ENCODE measurements at regions not wholly inside any gene's neighbourhood (a gene's known extent, or its start where the extent isn't known, plus 50 kb on each side); places are given as distances from the start of the nearest gene placed in this dataset.

DNA sequence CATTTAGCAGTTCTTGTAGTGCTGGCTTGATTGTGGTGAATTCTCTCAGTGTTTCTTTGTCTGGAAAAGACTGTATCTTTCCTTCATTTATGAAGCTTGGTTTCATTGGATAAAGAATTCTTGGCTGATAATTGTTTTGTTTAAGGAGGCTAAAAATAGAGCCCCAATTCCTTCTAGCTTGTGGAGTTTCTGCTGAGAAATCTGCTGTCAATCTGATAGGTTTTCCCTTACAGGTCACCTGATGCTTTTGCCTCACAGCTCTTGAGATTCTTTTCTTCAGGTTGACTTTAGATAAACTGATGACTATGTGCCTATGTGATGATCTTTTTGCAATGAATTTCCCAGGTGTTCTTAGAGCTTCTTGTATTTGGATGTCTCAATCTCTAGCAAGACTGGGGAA, 1508.5 kb upstream of the FLRT2 start:
- no peak overlapping the region for H3K9ac ChIP-seq (ENCODE audit: insufficient read depth in 1 of 2, low read length in 2 of 2)
- TF ChIP-seq CTCF (IDR thresholded peaks at IDR 0.05; ENCODE audit: control extremely low read depth, extremely low read depth), result no peak
- H3K36me3 ChIP-seq (ENCODE audit: control insufficient read depth in 4 of 4, insufficient read depth in 4 of 4, low read length in 4 of 4), result no peaks in the 10 kb centered on the region
- H3K9me3 ChIP-seq (ENCODE audit: control insufficient read depth in 4 of 4, insufficient read depth in 3 of 4, low read length in 3 of 4), result peaks cover 0 to 6% (median 1%) of the 10 kb centered on the region in 4 donors
- DNase-seq, result no peak
- no peak overlapping the region for H3K27ac ChIP-seq (ENCODE audit: low read depth in 1 of 2, low read length in 1 of 2)
- H3K27me3 ChIP-seq (ENCODE audit: control insufficient read depth in 3 of 3, insufficient read depth in 3 of 3, low read length in 2 of 3), result no peaks in the 10 kb centered on the region
- ATAC-seq (ENCODE audit: insufficient read depth, low FRiP score), result no peak
- peaks cover 0 to 9% (median 3%) of the 10 kb centered on the region in 5 donors for H3K4me1 ChIP-seq (ENCODE audit: control insufficient read depth in 5 of 5, insufficient read depth in 5 of 5, low read length in 5 of 5)
- no peak overlapping the region for H3K4me3 ChIP-seq

- no peak overlapping the region for H3K27ac ChIP-seq (ENCODE audit: low read depth in 1 of 2, low read length in 1 of 2)
- peaks cover 0 to 14% (median 3%) of the 10 kb centered on the region in 5 donors for H3K4me1 ChIP-seq (ENCODE audit: control insufficient read depth in 5 of 5, insufficient read depth in 5 of 5, low read length in 5 of 5)
- TF ChIP-seq CTCF (IDR thresholded peaks at IDR 0.05; ENCODE audit: control extremely low read depth, extremely low read depth), result no peak
- no peaks in the 10 kb centered on the region for H3K27me3 ChIP-seq (ENCODE audit: control insufficient read depth in 3 of 3, insufficient read depth in 3 of 3, low read length in 2 of 3)
- no peak overlapping the region for H3K9ac ChIP-seq (ENCODE audit: insufficient read depth in 1 of 2, low read length in 2 of 2)
- ATAC-seq (ENCODE audit: insufficient read depth, low FRiP score) (no peak), DNase-seq (peak; percentile 57 to 96 (median 96))
- peaks cover 0 to 6% (median 1%) of the 10 kb centered on the region in 4 donors for H3K9me3 ChIP-seq (ENCODE audit: control insufficient read depth in 4 of 4, insufficient read depth in 3 of 4, low read length in 3 of 4)
- no peaks in the 10 kb centered on the region for H3K36me3 ChIP-seq (ENCODE audit: control insufficient read depth in 4 of 4, insufficient read depth in 4 of 4, low read length in 4 of 4)
- WGBS, 2 donors, result 76 to 90% methylated on average over 6 of the region's 6 CpGs
- no peak overlapping the region for H3K4me3 ChIP-seq
Measured at GRCh38 chr14:84024231-84024820, 1505.6 kb upstream of the FLRT2 start.

GRCh38 chr14:84025106-84026012, 1504.6 kb upstream of the FLRT2 start:
- peak; percentile 44 to 79 (median 78) for DNase-seq
- no peak for ATAC-seq (ENCODE audit: insufficient read depth, low FRiP score)
- Histone ChIP-seq H3K4me1 (ENCODE audit: control insufficient read depth in 5 of 5, insufficient read depth in 5 of 5, low read length in 5 of 5) (peaks cover 0 to 14% (median 4%) of the 10 kb centered on the region in 5 donors), H3K27ac (ENCODE audit: low read depth in 1 of 2, low read length in 1 of 2) (no peak overlapping the region), H3K9me3 (ENCODE audit: control insufficient read depth in 4 of 4, insufficient read depth in 3 of 4, low read length in 3 of 4) (peaks cover 0 to 6% (median 1%) of the 10 kb centered on the region in 4 donors), H3K4me3 (no peak overlapping the region), H3K27me3 (ENCODE audit: control insufficient read depth in 3 of 3, insufficient read depth in 3 of 3, low read length in 2 of 3) (no peaks in the 10 kb centered on the region), H3K36me3 (ENCODE audit: control insufficient read depth in 4 of 4, insufficient read depth in 4 of 4, low read length in 4 of 4) (no peaks in the 10 kb centered on the region), H3K9ac (ENCODE audit: insufficient read depth in 1 of 2, low read length in 2 of 2) (no peak overlapping the region)
- TF ChIP-seq CTCF (IDR thresholded peaks at IDR 0.05; ENCODE audit: control extremely low read depth, extremely low read depth), result no peak
- WGBS, 2 donors, result 81 to 87% methylated on average over 8 of the region's 8 CpGs
